ENCODE measurements at regions not wholly inside any gene's neighbourhood (a gene's known extent, or its start where the extent isn't known, plus 50 kb on each side); places are given as distances from the start of the nearest gene placed in this dataset.

GRCh38 chr3:178385280-178385952 lies 150.8 kb upstream of the KCNMB2 start:
- DNase-seq (ENCODE audit: low read depth, low spot score) = no peak

GRCh38 chr3:178386401-178386800 lies 149.8 kb upstream of the KCNMB2 start:
- no peak for DNase-seq (ENCODE audit: low read depth, low spot score)

GRCh38 chr3:178386880-178387279 lies 149.4 kb upstream of the KCNMB2 start:
- no peak for DNase-seq (ENCODE audit: low read depth, low spot score)

GRCh38 chr3:178388473-178388872 lies 147.8 kb upstream of the KCNMB2 start:
- DNase-seq (ENCODE audit: low read depth, low spot score) = no peak

- no peak for DNase-seq (ENCODE audit: low read depth, low spot score)
These were observed 147.0 kb upstream of the KCNMB2 start for GRCh38 chr3:178389258-178389657.

- no peak for DNase-seq (ENCODE audit: low read depth, low spot score)
These were observed 143.7 kb upstream of the KCNMB2 start for GRCh38 chr3:178392511-178392926.

- no peak for DNase-seq (ENCODE audit: low read depth, low spot score)
These were observed 143.1 kb upstream of the KCNMB2 start for GRCh38 chr3:178393146-178393545.

- no peak for DNase-seq (ENCODE audit: low read depth, low spot score)
These were observed 142.4 kb upstream of the KCNMB2 start for GRCh38 chr3:178393824-178394223.

GRCh38 chr3:178396318-178396717 lies 139.9 kb upstream of the KCNMB2 start:
- DNase-seq (ENCODE audit: low read depth, low spot score) = no peak

- DNase-seq (ENCODE audit: low read depth, low spot score) = no peak
These were observed 139.0 kb upstream of the KCNMB2 start for GRCh38 chr3:178397202-178397601.

GRCh38 chr3:178397836-178398235 lies 138.4 kb upstream of the KCNMB2 start:
- no peak for DNase-seq (ENCODE audit: low read depth, low spot score)

GRCh38 chr3:178404961-178405360 lies 131.3 kb upstream of the KCNMB2 start:
- DNase-seq (ENCODE audit: low read depth, low spot score) = no peak

- DNase-seq (ENCODE audit: low read depth, low spot score) = no peak
These were observed 130.7 kb upstream of the KCNMB2 start for GRCh38 chr3:178405531-178405930.

- no peak for DNase-seq (ENCODE audit: low read depth, low spot score)
These were observed 130.0 kb upstream of the KCNMB2 start for GRCh38 chr3:178406206-178406605.

- DNase-seq (ENCODE audit: low read depth, low spot score) = no peak
These were observed 120.9 kb upstream of the KCNMB2 start for GRCh38 chr3:178415384-178415783.

- no peak for DNase-seq (ENCODE audit: low read depth, low spot score)
These were observed 118.5 kb upstream of the KCNMB2 start for GRCh38 chr3:178417736-178418135.

GRCh38 chr3:178419071-178419470 lies 117.2 kb upstream of the KCNMB2 start:
- DNase-seq (ENCODE audit: low read depth, low spot score) = no peak

- no peak for DNase-seq (ENCODE audit: low read depth, low spot score)
These were observed 116.2 kb upstream of the KCNMB2 start for GRCh38 chr3:178420033-178420432.

GRCh38 chr3:178421069-178421468 lies 115.2 kb upstream of the KCNMB2 start:
- no peak for DNase-seq (ENCODE audit: low read depth, low spot score)

- no peak for DNase-seq (ENCODE audit: low read depth, low spot score)
These were observed 113.8 kb upstream of the KCNMB2 start for GRCh38 chr3:178422406-178422805.

- DNase-seq (ENCODE audit: low read depth, low spot score) = no peak
These were observed 108.2 kb upstream of the KCNMB2 start for GRCh38 chr3:178428037-178428436.

- DNase-seq (ENCODE audit: low read depth, low spot score) = no peak
These were observed 101.9 kb upstream of the KCNMB2 start for GRCh38 chr3:178434206-178434805.

GRCh38 chr3:178435575-178435974 lies 100.7 kb upstream of the KCNMB2 start:
- no peak for DNase-seq (ENCODE audit: low read depth, low spot score)

- DNase-seq (ENCODE audit: low read depth, low spot score) = no peak
These were observed 99.5 kb upstream of the KCNMB2 start for GRCh38 chr3:178436773-178437172.
